GM10266 (cell line): ENCODE measurements at regions not wholly inside any gene's neighbourhood (a gene's known extent, or its start where the extent isn't known, plus 50 kb on each side); places are given as distances from the start of the nearest gene placed in this dataset.

Experiments
- DNase-seq: peaks from one replicate; pipeline ENCODE4 v3.0.0; 2012; ENCODE audit errors: extremely low spot score
- CTCF ChIP-seq: IDR thresholded peaks from 2 replicates; pipeline ENCODE4 v1.5.1; 2012; ENCODE audit warnings: mild to moderate bottlenecking, low read depth; ENCODE audit not compliant: control insufficient read depth, insufficient read depth; ENCODE audit errors: missing control alignments

GRCh38 chr13:73479856-73480255 lies 421.1 kb downstream of the KLF5 start:
- DNase-seq: no peak
- TF ChIP-seq CTCF: no peak

GRCh38 chr13:73479351-73479750 lies 420.5 kb downstream of the KLF5 start:
- no peak for TF ChIP-seq CTCF

GRCh38 chr13:73477441-73477840 lies 418.6 kb downstream of the KLF5 start:
- DNase-seq: no peak
- TF ChIP-seq CTCF: no peak

More at GRCh38 chr13:73479351-73479750, 420.5 kb downstream of the KLF5 start:
- DNase-seq: no peak

GRCh38 chr13:73473016-73473415 lies 414.2 kb downstream of the KLF5 start:
- no peak for TF ChIP-seq CTCF

GRCh38 chr13:73467125-73467524 lies 408.3 kb downstream of the KLF5 start:
- no peak for TF ChIP-seq CTCF
- no peak for DNase-seq

More at GRCh38 chr13:73473016-73473415, 414.2 kb downstream of the KLF5 start:
- no peak for DNase-seq

- DNase-seq: no peak
Measured at GRCh38 chr13:73466561-73466960, 407.8 kb downstream of the KLF5 start.

GRCh38 chr13:73465617-73465971 lies 406.8 kb downstream of the KLF5 start:
- no peak for TF ChIP-seq CTCF
- DNase-seq: no peak

More at GRCh38 chr13:73466561-73466960, 407.8 kb downstream of the KLF5 start:
- no peak for TF ChIP-seq CTCF
